IPS-NIHi7 (cell line): ENCODE measurements at regions not wholly inside any gene's neighbourhood (a gene's known extent, or its start where the extent isn't known, plus 50 kb on each side); places are given as distances from the start of the nearest gene placed in this dataset.
"Not testable (repeated sequence)": the region's sequence is repeated elsewhere in the genome, so short reads cannot be mapped to it uniquely, and the experiment has no call there.

ENCODE experiments used
- DNase-seq: peaks from one replicate; pipeline ENCODE4 v3.0.0; 2012; ENCODE audit warnings: mixed read lengths; ENCODE audit errors: extremely low spot score

DNA sequence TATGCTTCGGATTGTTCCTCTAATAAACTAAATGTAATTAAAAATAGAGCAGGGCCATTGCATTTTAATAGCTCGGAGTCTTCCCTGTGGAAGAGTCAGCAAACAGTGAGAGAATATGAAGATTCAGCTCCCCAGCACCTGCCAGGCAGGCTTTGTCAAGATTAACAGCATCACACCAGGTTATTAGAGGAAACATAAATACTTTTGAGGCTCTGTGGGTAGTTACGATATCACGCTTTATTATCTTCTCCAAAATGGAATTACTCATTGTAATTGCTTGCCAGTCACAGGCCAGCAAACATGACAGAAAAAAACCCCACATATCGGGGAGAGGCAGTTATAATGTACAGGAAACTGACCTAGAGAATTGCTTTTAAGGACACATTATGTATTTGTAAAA lies 303.9 kb downstream of the CPS1 start:
- no peak for DNase-seq

DNA sequence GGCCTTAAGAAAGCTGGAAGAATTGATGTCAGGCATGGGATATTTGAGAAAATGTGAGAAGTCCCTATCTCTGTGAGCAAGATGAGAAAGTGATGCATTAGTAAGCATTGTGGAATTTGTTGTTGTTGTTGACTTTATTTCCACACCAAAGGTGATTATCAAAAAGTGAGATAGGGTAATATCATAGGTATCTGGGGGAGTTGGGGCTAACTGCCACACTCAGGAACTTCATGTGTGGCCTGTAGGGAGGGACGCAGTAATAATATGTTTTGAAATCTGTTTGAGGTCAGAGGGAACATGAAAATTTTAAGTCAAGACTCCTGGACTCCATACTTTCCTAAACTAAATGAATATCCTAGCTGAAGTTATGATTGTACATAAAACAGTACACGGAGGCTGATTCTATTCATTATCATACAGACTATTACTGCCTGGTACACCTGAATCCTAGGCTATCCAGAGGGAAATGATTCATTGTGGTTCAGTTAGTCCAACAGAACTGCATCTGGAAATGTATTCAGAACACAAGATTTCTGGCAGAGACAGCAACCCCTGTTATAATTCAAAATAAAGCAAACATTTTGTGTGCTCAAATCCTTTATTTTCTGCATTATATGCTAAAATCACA lies 304.8 kb downstream of the CPS1 start:
- DNase-seq: no peak

DNA sequence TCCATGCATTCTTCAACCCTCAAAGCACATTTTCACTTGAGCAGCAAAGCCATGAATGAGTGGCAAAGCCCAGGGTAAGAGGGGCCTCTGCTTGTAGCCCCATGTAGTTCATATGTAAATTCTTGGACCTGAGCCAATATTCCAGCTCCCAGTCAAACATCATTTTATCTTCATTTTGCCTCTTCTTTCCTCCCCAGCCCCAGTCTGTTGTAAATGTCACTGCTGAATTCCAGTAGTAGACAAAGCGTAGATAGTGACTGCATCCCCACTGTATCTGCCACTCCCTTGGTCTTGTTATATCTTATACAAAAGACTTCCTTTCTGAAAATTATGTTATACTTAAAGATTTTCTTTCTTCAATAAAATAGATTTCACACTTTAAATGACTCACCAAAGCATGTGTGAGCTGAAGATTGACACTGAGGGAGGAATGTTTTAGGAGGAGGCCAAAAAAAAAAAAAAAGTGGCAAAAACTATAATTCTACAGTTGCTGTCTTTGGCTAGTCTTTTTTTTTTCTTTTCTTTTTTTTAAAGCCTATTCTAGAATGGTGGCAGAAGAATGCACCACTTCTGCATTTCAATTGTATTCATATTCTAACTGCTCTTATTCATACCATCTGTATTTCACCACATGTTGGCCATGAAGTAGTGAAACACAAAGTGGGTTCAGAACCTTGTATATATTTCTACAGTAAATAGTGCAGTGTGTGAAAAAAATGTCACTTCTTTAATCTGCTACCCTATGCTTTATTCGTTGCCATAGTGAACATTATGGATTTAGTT lies 306.1 kb downstream of the CPS1 start:
- DNase-seq: no peak

DNA sequence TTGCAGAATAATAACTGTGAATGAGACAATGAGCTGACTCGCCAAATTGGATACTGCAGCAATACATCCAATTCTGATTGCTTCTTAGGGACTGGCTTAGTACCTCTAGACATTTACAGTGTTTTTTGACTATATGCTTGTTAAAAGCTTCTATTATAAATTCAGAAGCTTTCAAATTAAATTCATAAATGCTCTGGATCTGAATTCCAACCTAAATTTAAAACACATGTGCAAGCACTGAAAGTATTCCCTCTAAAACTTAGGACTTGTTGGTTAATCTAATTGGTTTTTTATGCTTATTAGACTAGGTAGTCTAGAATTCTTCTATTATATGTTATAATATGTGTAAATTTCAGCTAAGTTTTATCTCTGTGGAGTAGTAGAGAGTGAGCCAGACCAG lies 306.9 kb downstream of the CPS1 start:
- no peak for DNase-seq

DNA sequence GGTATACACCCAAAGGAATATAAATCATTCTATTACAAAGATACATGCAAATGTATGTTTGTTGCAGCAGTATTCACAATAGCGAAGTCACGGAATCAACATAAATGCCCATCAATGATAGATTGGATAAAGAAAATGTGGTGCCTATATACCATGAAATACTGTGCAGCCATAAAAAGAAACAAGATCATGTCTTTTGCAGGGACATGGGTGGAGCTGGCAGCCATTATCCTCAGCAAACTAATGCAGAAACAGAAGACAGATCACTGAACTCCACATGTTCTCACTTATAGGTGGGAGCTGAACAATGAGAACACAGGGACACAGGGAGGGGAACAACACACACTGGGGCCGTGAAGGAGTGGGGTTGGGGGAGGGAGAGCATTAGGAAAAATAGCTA lies 315.2 kb downstream of the CPS1 start:
- not testable (repeated sequence) for DNase-seq

DNA sequence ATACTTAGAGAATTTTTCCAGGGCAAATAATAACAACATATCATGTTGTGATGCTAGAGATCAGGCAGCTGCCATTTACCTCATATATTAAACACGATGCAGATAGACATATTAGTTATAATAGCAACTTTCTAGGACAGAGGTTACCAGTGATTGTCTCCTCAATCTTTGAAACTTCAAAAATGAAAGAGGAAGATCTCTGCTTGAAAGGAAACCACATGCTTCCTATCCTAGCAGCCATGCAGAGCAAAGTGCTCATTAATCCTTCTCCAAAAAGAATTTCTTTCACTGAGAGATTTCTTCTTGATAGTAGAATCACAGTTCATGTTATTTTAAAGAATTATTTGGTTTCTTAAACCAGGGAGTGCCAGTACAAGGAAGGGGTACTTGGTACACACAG lies 317.2 kb downstream of the CPS1 start:
- no peak for DNase-seq

DNA sequence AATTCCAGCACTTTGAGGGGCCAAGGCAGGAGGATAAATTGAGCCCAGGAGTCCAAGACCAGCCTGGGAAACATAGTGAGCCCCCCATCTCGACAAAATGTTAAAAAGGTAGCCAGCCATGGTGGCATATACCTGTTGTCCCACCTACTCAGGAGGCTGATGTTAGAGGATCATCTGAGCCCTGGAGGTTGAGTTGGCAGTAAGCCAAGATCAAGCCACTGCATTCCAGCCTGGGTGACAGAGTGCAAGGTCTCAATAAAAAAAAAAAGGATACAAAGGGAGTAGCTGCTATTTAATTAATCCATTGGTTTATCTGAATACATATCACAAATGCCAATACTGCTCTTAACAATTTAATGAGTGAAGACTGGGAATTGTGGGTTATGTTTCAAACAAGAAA lies 327.8 kb downstream of the CPS1 start:
- no peak for DNase-seq

DNA sequence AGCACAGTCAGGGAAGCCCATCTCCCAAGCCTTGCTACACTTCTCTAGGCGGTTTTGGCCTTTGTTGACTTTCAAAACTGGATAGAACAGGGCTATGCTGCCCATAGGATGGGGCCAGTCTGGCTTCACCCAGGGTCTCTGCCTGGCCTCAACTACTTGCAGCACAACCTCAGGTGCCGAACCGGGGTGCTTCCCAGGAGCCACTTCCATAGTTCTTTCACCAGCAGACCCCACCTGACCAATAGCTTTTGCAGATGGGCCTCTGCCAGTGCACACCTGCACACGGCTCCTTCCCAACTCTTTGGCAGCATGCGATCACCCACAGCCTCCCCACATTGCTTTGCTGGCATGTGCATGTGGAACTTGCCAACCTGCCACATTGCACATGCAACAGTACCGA lies 331.6 kb downstream of the CPS1 start:
- DNase-seq: no peak

DNA sequence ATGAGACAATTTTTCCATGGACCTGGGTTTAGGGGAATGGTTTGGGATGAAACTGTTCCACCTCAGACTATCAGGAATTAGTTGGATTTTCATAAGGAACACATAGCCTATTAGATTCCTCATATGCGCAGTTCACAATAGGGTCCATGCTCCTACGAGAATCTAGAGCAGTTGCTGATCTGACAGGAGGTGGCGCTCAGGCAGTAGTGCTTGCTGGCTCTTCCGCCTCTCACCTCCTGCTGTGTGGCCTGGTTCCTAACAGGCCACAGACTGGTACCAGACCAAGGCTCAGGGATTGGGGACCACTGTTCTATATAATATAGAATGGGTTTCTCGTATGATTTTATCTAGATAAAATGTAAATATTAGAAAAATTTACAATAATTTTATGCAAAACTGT lies 338.7 kb downstream of the CPS1 start:
- DNase-seq: peak; percentile 39

DNA sequence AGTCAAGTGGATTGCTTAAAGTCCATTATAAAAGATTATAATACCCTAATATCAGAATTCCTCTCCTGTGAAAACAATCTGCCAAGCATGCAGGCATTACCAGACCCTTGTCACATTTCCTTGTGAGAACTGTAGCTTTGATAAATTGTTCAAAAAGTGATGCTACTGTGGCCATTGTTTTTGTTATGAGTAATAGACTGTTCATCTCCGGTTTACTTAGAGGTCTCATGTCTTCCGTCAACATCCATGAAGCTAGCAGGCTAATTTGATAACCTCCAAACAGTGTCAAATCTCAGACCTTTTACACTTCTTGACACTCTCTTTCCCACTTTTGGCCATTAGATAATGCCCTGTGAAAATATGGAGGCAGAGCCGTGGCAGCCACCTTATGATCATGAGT lies 342.7 kb downstream of the CPS1 start:
- no peak for DNase-seq

DNA sequence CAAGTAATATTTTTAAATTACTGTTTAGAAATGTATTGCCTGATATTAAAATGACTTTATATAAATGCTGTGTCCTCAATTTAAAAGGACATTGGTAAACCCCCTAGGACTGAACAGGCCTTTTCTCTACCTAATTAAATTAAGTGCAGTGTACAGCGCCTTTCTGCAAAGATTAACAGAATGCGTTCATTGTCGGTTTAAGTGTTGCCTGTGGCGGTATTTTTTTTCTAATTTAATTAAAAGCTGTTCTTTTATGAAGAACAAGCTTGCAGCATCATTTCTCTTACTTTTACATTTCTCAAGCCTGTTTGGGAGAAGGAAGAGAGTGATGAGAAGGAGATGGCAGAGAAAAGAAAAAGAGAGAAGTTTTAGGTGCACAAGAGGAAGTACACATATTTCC lies 344.9 kb downstream of the CPS1 start:
- DNase-seq: no peak

DNA sequence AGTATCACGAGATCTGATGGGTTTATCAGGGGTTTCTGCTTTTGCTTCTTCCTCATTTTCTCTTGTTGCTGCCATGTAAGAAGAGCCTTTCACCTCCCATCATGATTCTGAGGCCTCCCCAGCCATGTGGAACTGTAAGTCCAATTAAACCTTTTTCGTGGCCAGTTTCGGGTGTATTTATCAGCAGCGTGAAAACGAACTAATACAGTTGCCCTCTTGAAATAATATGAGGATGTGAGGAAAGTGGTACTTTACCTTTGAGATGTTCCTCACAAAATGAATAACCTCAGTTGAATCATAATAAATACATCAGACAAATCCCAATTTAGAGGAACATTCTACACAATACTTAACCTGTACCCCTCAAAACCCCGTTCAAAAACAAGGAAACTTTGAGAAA lies 356.4 kb downstream of the CPS1 start:
- no peak for DNase-seq

DNA sequence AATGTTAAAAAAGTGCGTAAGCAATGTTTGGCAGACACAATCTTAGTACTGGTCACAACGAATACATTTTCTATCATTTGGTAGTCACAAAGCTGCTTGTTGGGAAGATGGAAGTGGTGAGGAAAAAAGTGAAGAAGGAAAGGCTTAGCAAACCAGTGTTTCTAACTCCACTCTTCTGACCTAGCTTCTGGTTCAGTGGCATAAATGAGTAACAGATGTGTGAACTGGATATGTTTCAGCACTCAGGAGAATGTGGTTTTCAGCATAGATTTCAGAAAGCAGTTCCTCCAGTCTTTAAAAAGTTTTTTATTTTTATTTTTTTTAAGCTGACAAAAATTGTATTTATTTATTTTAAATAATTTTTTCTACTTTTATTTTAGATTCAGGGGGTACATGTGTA lies 357.1 kb downstream of the CPS1 start:
- DNase-seq: no peak

DNA sequence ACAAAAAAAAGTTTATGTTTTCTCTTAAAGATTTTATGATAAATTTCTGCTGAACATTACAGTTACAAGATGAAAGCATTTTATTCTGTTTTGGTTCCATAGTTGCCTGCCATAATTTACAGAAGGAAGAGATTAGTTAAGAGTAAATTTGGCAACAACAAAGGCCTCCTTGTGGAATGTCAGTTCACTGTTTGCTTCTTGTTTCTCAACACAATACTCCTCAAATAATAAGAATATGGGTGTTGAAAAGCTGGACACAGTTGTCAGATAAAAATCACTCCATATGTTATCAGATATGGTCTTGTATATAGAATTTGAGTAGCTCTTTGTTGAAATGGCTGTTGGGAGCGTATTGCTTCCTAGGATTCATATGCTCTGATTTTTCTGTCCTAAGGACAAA lies 359.5 kb downstream of the CPS1 start:
- DNase-seq: no peak

DNA sequence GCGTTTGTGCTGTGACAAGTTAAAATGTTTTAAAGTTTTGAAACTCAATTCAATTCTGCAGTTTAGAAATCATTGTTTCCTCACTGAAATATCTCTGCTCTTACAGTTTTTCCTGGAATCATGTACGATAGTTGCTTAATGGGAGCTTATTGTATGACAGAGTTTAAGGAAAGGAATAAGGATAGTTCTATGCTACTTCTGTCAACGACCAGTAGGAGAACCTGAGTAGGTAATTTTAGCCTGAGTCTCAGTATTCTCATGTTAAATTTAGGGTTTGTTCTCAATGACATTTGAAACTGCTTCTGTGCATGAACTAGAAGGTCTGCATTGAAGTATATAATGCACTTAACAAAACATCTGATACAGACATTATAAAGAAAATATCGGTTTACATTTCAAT lies 361.1 kb downstream of the CPS1 start:
- DNase-seq: no peak

DNA sequence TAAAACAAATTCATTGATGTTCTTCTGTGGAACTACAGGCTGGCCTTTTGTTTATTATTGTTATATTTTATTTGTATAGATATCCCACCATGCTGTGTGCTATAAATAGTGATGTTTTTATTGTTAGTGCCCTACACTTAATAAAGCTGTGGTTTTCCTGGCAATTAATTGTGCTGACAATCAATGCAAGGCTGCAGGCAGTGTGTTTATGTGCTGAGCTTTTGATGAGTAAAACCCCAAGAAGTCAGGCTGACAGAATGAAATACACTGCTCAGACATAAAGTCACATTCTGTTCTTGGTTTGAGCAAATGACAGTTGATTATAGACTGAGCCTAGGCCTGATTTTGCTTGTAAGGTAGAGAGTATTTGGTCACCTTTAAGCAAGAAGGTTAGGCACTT lies 362.7 kb downstream of the CPS1 start:
- no peak for DNase-seq

DNA sequence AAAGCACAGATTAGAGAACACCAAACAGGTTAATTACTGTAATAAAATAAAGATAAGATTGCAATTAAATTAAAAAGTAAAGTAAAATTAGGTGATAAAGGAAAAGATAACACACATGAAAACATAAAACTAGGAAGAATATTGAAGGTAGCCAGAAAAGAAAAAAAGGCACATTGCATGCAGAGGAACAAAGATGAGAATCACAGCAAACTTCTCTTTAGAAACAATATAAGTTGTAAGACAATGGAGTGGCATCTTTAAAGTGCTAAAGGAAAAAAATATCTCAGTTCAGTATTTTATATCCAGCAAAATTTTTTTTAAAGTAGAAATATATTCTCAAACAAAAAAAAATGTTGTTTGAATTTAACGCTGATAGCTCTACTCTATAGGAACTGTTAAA lies 366.0 kb downstream of the CPS1 start:
- no peak for DNase-seq

DNA sequence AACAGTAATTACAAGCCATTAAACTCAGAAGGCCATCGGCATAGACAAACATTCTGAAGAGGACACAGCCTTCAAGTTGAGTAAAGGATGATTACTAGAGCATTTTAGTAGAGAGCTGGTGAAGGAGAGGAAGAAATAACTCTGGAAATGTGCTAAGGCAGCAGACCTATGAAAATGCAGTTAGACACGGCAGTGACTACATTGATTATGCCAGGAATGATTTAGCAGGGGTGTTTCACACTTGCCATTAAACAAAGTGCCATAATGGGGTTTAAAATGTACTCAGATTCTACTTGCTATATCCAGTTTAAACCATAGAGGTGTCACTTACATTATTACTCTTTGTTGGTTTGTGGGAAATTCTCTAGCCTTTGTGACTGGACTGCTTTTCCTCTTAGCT lies 372.3 kb downstream of the CPS1 start:
- no peak for DNase-seq

DNA sequence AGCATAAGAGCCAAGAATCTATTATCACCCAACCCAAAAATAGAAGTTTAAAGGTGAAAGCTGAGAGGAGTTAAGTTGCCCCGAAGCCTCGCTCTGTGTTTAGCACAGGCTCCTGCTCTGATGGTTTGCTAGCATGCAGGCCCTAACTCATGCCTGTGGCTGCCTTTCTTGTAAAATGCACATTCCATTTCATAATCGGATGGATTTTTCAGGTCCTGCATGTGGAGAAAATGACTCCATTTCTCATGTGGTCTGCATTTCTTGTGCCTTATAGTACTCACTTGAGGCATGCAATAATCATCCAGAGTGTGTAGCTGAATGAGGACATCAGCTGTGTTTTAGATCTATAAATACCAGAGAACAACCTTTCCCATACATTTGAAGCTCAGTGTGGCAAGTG lies 381.8 kb downstream of the CPS1 start:
- DNase-seq: no peak

DNA sequence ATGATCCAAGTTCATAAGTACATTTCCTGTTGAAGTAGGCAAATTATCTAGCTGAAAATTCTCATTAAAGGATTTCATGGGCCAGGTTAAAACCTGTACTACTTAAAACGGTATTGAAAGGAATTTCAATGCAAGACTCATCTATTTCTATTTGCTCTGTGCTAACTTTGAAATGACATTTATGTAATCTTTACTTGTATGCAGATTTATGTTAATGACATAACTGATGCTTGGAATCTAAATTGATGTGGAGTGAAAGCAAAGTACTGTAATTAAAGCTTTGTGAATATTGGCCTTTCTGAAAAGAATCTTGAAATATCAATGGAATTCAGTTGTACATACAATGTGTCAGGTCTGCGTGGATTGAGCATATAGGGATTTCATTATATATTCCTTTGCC lies 390.0 kb downstream of the CPS1 start:
- DNase-seq: no peak

DNA sequence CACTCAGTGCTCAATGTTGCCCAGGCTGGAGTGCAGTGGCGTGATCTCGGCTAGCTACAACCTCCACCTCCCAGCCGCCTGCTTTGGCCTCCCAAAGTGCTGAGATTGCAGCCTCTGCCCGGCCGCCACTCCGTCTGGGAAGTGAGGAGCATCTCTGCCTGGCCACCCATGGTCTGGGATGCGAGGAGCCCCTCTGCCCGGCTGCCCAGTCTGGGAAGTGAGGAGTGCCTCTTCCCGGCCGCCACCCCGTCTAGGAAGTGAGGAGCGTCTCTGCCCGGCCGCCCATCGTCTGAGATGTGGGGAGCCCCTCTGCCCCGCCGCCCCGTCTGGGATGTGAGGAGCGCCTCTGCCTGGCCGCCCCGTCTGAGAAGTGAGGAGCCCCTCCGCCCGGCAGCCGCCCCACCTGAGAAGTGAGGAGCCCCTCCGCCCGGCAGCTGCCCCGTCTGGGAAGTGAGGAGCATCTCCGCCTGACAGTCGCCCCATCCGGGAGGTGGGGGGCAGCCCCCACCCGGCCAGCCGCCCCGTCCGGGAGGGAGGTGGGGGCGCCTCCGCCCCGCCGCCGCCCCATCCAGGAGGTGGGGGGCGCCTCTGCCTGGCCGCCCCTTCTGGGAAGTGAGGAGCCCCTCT lies 394.1 kb downstream of the CPS1 start:
- not testable (repeated sequence) for DNase-seq

DNA sequence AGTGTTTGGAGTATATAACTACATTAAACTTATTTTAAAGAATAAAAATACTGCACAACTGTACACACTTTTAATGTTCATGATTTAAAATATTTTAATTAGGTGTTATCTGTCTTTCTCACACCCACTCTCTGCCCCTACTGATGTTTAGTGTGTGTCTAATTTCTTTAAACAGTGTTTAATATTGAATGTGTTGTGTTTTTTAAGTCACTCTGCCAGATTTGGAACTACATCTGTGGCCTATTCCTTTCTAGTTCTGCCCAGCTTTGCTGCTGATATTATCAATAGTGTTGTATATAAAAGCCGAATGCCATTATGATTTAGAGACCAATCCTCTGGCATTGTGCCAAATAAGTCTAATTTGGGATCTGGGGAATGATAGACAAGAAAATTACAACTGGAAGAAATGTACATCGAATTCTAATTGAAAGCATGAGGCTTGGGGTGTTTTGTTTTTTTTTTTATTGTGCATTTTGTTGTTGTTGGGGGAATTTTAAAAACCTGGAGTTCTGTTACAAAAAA lies 398.0 kb downstream of the CPS1 start:
- DNase-seq: no peak

DNA sequence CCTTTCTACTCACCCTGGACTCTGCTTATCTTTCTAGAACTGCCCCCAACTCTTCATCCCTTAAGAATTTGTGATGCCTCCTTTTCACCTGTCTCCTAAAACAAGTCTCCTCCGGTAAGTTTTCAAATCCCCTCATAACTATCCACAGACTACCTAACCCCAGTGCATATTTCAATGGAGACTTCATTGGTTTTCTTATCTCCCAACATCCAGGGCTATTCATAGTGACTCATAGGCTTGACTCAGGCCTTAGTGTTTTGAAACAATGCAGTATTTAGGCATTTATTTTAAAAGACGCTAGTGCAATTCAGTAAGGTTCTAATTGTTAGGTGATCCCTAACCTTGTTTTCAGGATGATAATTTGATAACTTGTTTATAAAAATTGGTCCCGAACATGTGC lies 399.2 kb downstream of the CPS1 start:
- no peak for DNase-seq
